Neural progenitor cell (in vitro differentiated cells): ENCODE measurements at regions not wholly inside any gene's neighbourhood (a gene's known extent, or its start where the extent isn't known, plus 50 kb on each side); places are given as distances from the start of the nearest gene placed in this dataset.

ENCODE experiments used
- DNase-seq: peaks from one replicate; pipeline ENCODE4 v3.0.0-alpha.2; 2016; ENCODE audit warnings: low spot score
- H2AFZ ChIP-seq: fragments of 200-600 bp; sonication (generic); replicated peaks from 2 replicates; pipeline ENCODE4 v1.6.1; 2016; ENCODE audit warnings: antibody characterized with exemption
- H3F3A ChIP-seq: fragments of 200-600 bp; sonication (generic); 2 replicates; pipeline ENCODE4 v1.6.1; 2016; ENCODE audit warnings: antibody characterized with exemption, low read depth
- H3K27ac ChIP-seq: fragments of 200-600 bp; sonication (generic); 2 replicates; pipeline ENCODE4 v1.5.1; 2016; ENCODE audit warnings: mild to moderate bottlenecking
- H3K27me3 ChIP-seq: fragments of 200-600 bp; sonication (generic); 2 replicates; pipeline ENCODE4 v1.6.1; 2016; ENCODE audit warnings: mild to moderate bottlenecking, moderate library complexity
- H3K36me3 ChIP-seq: fragments of 200-600 bp; sonication (generic); 2 replicates; pipeline ENCODE4 v1.5.1; 2016
- H3K4me1 ChIP-seq: fragments of 200-600 bp; sonication (generic); 2 replicates; pipeline ENCODE4 v1.6.1; 2016; ENCODE audit warnings: mixed run types
- H3K4me2 ChIP-seq: fragments of 200-600 bp; sonication (generic); 2 replicates; pipeline ENCODE4 v1.6.1; 2016
- H3K4me3 ChIP-seq: fragments of 200-600 bp; sonication (generic); 2 replicates; pipeline ENCODE4 v1.5.1; 2016
- H3K79me2 ChIP-seq: fragments of 200-600 bp; sonication (generic); 2 replicates; pipeline ENCODE4 v1.6.1; 2016; ENCODE audit warnings: low read depth
- H3K9ac ChIP-seq: fragments of 200-600 bp; sonication (generic); 2 replicates; pipeline ENCODE4 v1.6.1; 2016
- H3K9me3 ChIP-seq: fragments of 200-600 bp; sonication (generic); 2 replicates; pipeline ENCODE4 v1.5.1; 2016; ENCODE audit warnings: low read depth
- H4K20me1 ChIP-seq: fragments of 200-600 bp; sonication (generic); 2 replicates; pipeline ENCODE4 v1.6.1; 2016; ENCODE audit warnings: low read depth
- H3K27ac Mint-ChIP-seq: 3 replicates; pipeline ENCODE4 v1.8.0; 2021; ENCODE audit warnings: mixed read lengths
- H3K27me3 Mint-ChIP-seq: 2 replicates; pipeline ENCODE4 v1.8.0; 2022; ENCODE audit warnings: low read depth, mild to moderate bottlenecking, inconsistent platforms, moderate library complexity, mixed read lengths; ENCODE audit not compliant: insufficient read depth
- H3K36me3 Mint-ChIP-seq: 3 replicates; pipeline ENCODE4 v1.8.0; 2021; ENCODE audit warnings: mixed read lengths
- H3K4me1 Mint-ChIP-seq: 3 replicates; pipeline ENCODE4 v1.8.0; 2021; ENCODE audit warnings: mixed read lengths
- H3K4me3 Mint-ChIP-seq: 3 replicates; pipeline ENCODE4 v1.8.0; 2021; ENCODE audit warnings: mild to moderate bottlenecking, moderate library complexity, mixed read lengths
- H3K9me3 Mint-ChIP-seq: 3 replicates; pipeline ENCODE4 v1.8.0; 2020; ENCODE audit warnings: mixed read lengths
- CTCF ChIP-seq: fragments of 200-600 bp; sonication (generic); IDR thresholded peaks from 2 replicates; pipeline ENCODE4 v1.5.1; 2017; ENCODE audit warnings: antibody characterized with exemption, mild to moderate bottlenecking
- EZH2 ChIP-seq: fragments of 200-600 bp; sonication (generic); IDR thresholded peaks from 2 replicates; pipeline ENCODE4 v1.6.1; 2017; ENCODE audit warnings: antibody characterized with exemption, mild to moderate bottlenecking, moderate library complexity
- EZH2phosphoT487 ChIP-seq: fragments of 200-600 bp; sonication (generic); IDR thresholded peaks from 2 replicates; pipeline ENCODE4 v1.6.1; 2017; ENCODE audit warnings: antibody characterized with exemption

GRCh38 chr13:105572401-105572800 lies 963.1 kb downstream of the EFNB2 start:
- H3K9me3 ChIP-seq, result no peaks in the 10 kb centered on the region
- H3K36me3 ChIP-seq, result no peaks in the 10 kb centered on the region
- TF ChIP-seq EZH2phosphoT487 (no peak), EZH2 (no peak), CTCF (no peak)
- no peaks in the 10 kb centered on the region for H3K27me3 ChIP-seq
- H3K4me1 Mint-ChIP-seq, result no peaks in the 10 kb centered on the region
- no peak overlapping the region for H3K4me3 ChIP-seq
- no peaks in the 10 kb centered on the region for H4K20me1 ChIP-seq
- no peak overlapping the region for H3K4me2 ChIP-seq
- H3K4me1 ChIP-seq, result no peaks in the 10 kb centered on the region
- no peak overlapping the region for H3K27ac Mint-ChIP-seq
- H2AFZ ChIP-seq, result no peak overlapping the region
- H3K79me2 ChIP-seq, result no peaks in the 10 kb centered on the region
- no peaks in the 10 kb centered on the region for H3K36me3 Mint-ChIP-seq
- no peak for DNase-seq
- peaks cover 18% of the 10 kb centered on the region for H3K9me3 Mint-ChIP-seq
- H3F3A ChIP-seq, result no peaks in the 10 kb centered on the region
- H3K27me3 Mint-ChIP-seq, result peaks cover 2% of the 10 kb centered on the region
- H3K27ac ChIP-seq, result no peak overlapping the region
- H3K9ac ChIP-seq, result no peak overlapping the region
- H3K4me3 Mint-ChIP-seq, result no peak overlapping the region

- H3F3A ChIP-seq, result no peaks in the 10 kb centered on the region
- no peaks in the 10 kb centered on the region for H3K36me3 ChIP-seq
- no peaks in the 10 kb centered on the region for H3K9me3 ChIP-seq
- H3K27me3 ChIP-seq, result no peaks in the 10 kb centered on the region
- peaks cover 2% of the 10 kb centered on the region for H3K27me3 Mint-ChIP-seq
- no peak overlapping the region for H3K4me2 ChIP-seq
- H3K4me3 Mint-ChIP-seq, result no peak overlapping the region
- no peaks in the 10 kb centered on the region for H4K20me1 ChIP-seq
- no peak overlapping the region for H3K4me3 ChIP-seq
- H3K4me1 Mint-ChIP-seq, result no peaks in the 10 kb centered on the region
- H3K27ac ChIP-seq, result no peak overlapping the region
- no peaks in the 10 kb centered on the region for H3K36me3 Mint-ChIP-seq
- peaks cover 9% of the 10 kb centered on the region for H3K9me3 Mint-ChIP-seq
- no peak overlapping the region for H2AFZ ChIP-seq
- H3K4me1 ChIP-seq, result no peaks in the 10 kb centered on the region
- H3K9ac ChIP-seq, result no peak overlapping the region
- no peak overlapping the region for H3K27ac Mint-ChIP-seq
- TF ChIP-seq EZH2phosphoT487, result no peak
- TF ChIP-seq EZH2, result no peak
- no peak for TF ChIP-seq CTCF
- no peak for DNase-seq
- H3K79me2 ChIP-seq, result no peaks in the 10 kb centered on the region
Measured at GRCh38 chr13:105569816-105570215, 965.6 kb downstream of the EFNB2 start.

GRCh38 chr13:105567951-105568525 lies 967.4 kb downstream of the EFNB2 start:
- Mint-ChIP-seq H3K27ac (no peak overlapping the region), H3K27me3 (no peaks in the 10 kb centered on the region), H3K9me3 (peaks cover 2% of the 10 kb centered on the region), H3K4me1 (no peaks in the 10 kb centered on the region), H3K36me3 (no peaks in the 10 kb centered on the region), H3K4me3 (no peak overlapping the region)
- no peak overlapping the region for H2AFZ ChIP-seq
- H3K79me2 ChIP-seq, result no peaks in the 10 kb centered on the region
- no peaks in the 10 kb centered on the region for H3F3A ChIP-seq
- no peak overlapping the region for H3K27ac ChIP-seq
- H3K4me3 ChIP-seq, result no peak overlapping the region
- H3K4me2 ChIP-seq, result no peak overlapping the region
- no peaks in the 10 kb centered on the region for H3K9me3 ChIP-seq
- no peaks in the 10 kb centered on the region for H3K36me3 ChIP-seq
- no peak overlapping the region for H3K9ac ChIP-seq
- TF ChIP-seq EZH2, result no peak
- no peak for TF ChIP-seq CTCF
- no peak for TF ChIP-seq EZH2phosphoT487
- no peaks in the 10 kb centered on the region for H3K4me1 ChIP-seq
- no peak for DNase-seq
- H3K27me3 ChIP-seq, result no peaks in the 10 kb centered on the region
- no peaks in the 10 kb centered on the region for H4K20me1 ChIP-seq
